HepG2 (cell line): ENCODE measurements at regions not wholly inside any gene's neighbourhood (a gene's known extent, or its start where the extent isn't known, plus 50 kb on each side); places are given as distances from the start of the nearest gene placed in this dataset.
A peak's percentile ranks its signal among the peaks of the same experiment; 100 is the strongest.

ENCODE experiments used
- AKAP8 ChIP-seq: sonication (generic); formaldehyde crosslinking; IDR thresholded peaks from 2 replicates; pipeline ENCODE4 v1.5.1; 2020; ENCODE audit warnings: mild to moderate bottlenecking, missing genetic modification reagents
- DPF2 ChIP-seq: sonication (generic); formaldehyde crosslinking; IDR thresholded peaks from 2 replicates; pipeline ENCODE4 v1.4.0; 2020; ENCODE audit warnings: mild to moderate bottlenecking, low read depth, missing genetic modification reagents, borderline replicate concordance
- EP300 ChIP-seq, 3 experiments: sonication (generic) in 1 of 3; formaldehyde crosslinking in 1 of 3; IDR thresholded peaks; 2 replicates each; pipeline versions ENCODE4 v1.5.1 to v1.6.1; 2011 to 2020; ENCODE audit warnings: low read depth in 2 of 3, low read length in 2 of 3, borderline replicate concordance in 1 of 3, improper control_type of control experiment in 1 of 3, mild to moderate bottlenecking in 1 of 3, missing genetic modification reagents in 1 of 3, moderate library complexity in 1 of 3
- POLR2AphosphoS5 ChIP-seq: IDR thresholded peaks from 2 replicates; pipeline ENCODE4 v1.6.1; 2012; ENCODE audit warnings: low read depth, low read length
- RELA ChIP-seq: sonication (generic); formaldehyde crosslinking; IDR thresholded peaks from 2 replicates; pipeline ENCODE4 v1.4.0; 2020; ENCODE audit warnings: missing genetic modification reagents
- SIN3A ChIP-seq: IDR thresholded peaks from 2 replicates; pipeline ENCODE4 v1.6.1; 2011; ENCODE audit warnings: low read depth, mild to moderate bottlenecking, control low read depth, low read length, borderline replicate concordance
- SMARCE1 ChIP-seq: fragments of 450-650 bp; IDR thresholded peaks from 2 replicates; pipeline ENCODE4 v1.6.1; 2017; ENCODE audit warnings: borderline replicate concordance
- TAF1 ChIP-seq: sonication (generic); formaldehyde crosslinking; IDR thresholded peaks from 2 replicates; pipeline ENCODE4 v1.4.0; 2020; ENCODE audit warnings: missing genetic modification reagents
- TF ChIP-seq, protein P1 (sequence below): sonication (generic); formaldehyde crosslinking; IDR thresholded peaks from 2 replicates; pipeline ENCODE4 v1.5.0; 2020; ENCODE audit warnings: mild to moderate bottlenecking, missing genetic modification reagents, moderate library complexity

GRCh38 chr17:72393553-72393952 lies 272.7 kb downstream of the SOX9 start:
- TF ChIP-seq SMARCE1 = no peak
- no peak for TF ChIP-seq AKAP8 (CRISPR knock-in tag)
- peak in 1 of 2 experiments; percentile 26; a peak in 1 of 4 replicates for TF ChIP-seq EP300 (IDR thresholded peaks at IDR 0.05; ENCODE audit: low read depth in 2 of 2, low read length in 2 of 2)
- 0 out of 2 replicates have a peak, but pooled peaks have one; percentile 12 for TF ChIP-seq EP300 (CRISPR knock-in tag; IDR thresholded peaks at IDR 0.05; ENCODE audit: borderline replicate concordance)
- TF ChIP-seq POLR2AphosphoS5 = no peak
- no peak for TF ChIP-seq DPF2
- no peak for TF ChIP-seq TAF1 (CRISPR knock-in tag)
- TF ChIP-seq RELA = no peak
- no peak for TF ChIP-seq SIN3A
- TF ChIP-seq, protein P1, sequence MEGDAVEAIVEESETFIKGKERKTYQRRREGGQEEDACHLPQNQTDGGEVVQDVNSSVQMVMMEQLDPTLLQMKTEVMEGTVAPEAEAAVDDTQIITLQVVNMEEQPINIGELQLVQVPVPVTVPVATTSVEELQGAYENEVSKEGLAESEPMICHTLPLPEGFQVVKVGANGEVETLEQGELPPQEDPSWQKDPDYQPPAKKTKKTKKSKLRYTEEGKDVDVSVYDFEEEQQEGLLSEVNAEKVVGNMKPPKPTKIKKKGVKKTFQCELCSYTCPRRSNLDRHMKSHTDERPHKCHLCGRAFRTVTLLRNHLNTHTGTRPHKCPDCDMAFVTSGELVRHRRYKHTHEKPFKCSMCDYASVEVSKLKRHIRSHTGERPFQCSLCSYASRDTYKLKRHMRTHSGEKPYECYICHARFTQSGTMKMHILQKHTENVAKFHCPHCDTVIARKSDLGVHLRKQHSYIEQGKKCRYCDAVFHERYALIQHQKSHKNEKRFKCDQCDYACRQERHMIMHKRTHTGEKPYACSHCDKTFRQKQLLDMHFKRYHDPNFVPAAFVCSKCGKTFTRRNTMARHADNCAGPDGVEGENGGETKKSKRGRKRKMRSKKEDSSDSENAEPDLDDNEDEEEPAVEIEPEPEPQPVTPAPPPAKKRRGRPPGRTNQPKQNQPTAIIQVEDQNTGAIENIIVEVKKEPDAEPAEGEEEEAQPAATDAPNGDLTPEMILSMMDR (CRISPR knock-in tag) = no peak
